LNCAP (cell line): ENCODE measurements at regions not wholly inside any gene's neighbourhood (a gene's known extent, or its start where the extent isn't known, plus 50 kb on each side); places are given as distances from the start of the nearest gene placed in this dataset.

Experiments used
- TF ChIP-seq, protein P1 (sequence below): fragments of 450-650 bp; IDR thresholded peaks from 2 replicates; pipeline ENCODE4 v1.5.1; 2017; ENCODE audit warnings: mild to moderate bottlenecking

DNA sequence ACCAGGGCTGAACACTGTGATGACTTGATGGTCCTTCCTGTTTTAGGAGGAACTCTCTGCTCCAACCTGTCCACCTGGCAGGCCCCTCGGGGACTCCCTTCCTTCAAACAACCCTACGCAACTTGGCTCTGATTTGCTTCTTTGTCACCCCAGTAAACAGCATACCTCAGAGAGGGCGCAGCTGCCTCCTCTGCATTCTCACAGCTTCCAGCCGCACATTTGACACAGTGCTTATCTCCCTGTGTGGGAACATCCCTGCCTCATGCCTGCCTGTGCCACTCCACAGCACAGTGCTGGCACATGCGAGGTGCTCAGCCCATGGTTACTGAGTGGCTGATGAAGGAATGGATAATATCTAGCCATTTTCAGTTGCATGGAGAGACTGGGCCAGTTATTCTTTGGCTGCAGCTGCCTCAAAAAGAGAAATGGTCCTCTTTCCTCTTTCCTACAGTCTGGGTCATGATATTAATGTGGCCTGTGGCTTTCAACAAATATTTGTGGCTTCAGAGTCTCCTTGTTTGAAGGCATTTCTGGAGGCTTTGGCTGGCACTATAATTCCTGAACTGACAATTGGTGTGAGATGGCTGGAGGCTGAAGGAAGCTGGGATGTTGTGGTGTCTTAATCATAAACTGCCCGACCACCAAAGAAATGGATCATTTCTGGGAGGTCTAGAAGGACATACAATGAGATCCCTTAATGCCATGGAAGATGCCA is 77.9 kb downstream of the TENT5C start:
- TF ChIP-seq, protein P1, sequence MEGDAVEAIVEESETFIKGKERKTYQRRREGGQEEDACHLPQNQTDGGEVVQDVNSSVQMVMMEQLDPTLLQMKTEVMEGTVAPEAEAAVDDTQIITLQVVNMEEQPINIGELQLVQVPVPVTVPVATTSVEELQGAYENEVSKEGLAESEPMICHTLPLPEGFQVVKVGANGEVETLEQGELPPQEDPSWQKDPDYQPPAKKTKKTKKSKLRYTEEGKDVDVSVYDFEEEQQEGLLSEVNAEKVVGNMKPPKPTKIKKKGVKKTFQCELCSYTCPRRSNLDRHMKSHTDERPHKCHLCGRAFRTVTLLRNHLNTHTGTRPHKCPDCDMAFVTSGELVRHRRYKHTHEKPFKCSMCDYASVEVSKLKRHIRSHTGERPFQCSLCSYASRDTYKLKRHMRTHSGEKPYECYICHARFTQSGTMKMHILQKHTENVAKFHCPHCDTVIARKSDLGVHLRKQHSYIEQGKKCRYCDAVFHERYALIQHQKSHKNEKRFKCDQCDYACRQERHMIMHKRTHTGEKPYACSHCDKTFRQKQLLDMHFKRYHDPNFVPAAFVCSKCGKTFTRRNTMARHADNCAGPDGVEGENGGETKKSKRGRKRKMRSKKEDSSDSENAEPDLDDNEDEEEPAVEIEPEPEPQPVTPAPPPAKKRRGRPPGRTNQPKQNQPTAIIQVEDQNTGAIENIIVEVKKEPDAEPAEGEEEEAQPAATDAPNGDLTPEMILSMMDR, result no peak

DNA sequence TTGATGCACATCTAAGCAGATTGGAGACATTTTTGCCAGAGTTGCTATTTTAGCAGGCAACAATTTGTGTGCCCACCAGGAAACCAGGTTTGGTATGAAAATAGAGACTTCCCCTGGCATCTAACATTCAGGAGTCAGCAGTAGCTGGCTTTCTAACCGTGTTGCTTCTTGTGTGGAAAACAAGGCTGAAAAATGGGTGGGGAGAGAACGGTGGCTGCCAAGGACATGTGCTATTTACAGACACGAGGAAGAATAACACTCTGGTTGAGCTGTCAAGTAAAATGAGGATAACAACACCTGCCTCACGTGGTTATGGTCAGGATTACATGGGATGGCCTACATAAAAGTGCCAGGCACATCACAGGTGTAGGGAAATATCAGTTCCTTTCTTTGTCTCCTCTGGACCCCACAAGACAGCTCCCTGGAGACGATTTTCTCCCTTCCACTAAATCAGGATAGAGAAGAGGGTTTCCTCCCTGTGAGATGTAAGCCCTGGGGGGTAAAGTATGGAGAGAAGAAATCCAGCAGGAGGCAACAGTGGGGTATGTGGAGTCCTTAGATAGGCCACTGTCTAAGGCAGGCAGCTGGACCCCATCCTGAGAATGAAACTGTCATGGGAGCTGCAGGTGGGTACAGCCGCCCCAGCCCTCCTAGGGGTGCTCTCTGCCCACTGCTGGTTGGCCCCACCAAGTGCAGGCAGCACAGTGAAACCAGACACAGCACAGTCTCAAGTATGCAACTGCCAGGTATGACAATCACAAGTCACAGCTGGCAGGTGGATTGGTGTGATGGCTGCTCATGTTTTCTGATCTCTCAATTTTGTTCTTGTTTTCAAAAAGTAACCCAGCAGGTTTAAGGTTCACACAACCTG is 80.3 kb downstream of the TENT5C start:
- TF ChIP-seq, protein P1, result no peak

DNA sequence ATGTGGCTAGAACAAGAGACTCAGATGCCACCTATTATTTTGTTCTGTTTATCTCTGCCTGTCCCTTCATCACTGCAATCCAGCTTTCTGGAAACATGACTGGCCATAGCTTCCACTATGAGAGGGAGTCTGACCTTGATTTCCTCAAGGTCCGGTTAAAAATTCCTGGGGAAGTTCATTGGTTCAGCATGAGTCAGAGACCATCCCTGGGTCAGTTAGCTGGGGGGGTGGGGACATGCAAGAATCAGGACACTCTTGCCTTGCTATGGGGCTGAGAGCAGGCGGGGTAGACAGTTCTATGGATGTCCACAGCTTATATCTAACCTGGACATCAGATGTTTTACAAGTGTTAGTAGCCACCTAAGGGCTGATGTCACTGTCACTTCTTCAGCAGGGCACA is 81.1 kb downstream of the TENT5C start:
- TF ChIP-seq, protein P1, result no peak

DNA sequence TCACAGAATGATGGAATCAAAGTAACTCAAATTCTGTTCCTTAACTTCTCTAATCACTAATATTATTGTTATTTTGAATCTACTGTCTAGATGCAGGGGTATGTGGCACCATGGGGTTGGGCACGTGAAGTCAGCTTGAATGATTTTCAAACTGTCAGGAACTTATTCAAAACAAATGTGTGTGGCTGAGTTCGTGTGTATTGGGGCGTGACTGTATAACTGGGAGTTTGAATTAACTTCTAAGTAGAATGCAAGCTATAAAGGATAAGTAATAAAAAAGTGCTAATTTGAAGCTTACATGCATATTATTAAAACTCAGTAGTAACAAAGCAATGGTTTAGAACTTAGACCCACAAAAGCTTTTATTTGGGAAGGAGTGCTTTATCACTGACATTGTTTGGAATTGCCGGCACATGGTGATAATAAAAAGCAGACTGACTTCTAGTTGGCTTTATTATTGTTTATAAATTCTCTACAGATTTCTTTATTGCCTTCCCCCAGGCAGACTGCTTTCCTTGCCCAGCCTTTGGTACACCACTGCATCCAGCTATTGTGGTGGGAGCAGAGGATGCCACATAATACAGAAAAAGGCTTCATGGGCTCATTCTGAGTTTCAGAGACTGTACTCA is 84.3 kb downstream of the TENT5C start:
- TF ChIP-seq, protein P1, result no peak

DNA sequence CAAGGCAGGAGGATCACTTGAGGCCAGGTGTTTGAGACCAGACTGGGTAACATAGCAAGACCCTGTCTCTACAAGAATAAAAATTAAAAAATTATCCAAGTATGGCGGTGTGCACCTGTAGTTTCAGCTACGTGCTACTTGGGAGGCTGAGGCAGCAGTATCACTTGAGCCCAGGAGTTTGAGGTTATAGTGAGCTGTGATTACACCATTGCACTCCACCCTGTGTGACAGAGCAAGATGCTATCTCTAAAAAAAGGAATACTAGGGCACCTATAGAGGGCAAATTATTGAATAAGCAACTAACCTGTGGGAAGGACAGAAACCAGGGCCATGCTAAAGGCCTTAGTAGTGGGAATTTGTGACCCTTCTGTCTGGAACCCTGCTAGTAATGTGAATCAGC is 86.1 kb downstream of the TENT5C start:
- TF ChIP-seq, protein P1, result no peak

DNA sequence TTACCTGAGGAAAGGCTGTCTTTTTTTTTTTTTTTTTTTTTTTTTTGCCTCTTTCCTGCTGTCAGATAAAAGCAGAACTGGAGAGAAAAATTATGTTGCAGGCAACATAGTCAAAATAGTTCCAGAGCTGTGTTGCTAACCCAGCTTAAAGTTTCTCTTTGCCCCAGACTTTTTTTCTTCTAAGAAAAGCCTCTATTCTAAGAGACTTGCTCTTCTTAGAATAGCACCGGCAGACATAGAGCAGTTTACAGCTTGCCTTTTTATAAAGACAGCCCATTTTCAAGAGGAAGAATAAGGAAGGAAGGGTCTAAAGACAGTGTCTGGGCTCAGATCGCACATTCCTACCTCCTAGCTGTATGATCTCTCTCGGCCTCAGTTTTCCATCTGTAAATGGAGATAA is 88.7 kb downstream of the TENT5C start:
- TF ChIP-seq, protein P1, result no peak

DNA sequence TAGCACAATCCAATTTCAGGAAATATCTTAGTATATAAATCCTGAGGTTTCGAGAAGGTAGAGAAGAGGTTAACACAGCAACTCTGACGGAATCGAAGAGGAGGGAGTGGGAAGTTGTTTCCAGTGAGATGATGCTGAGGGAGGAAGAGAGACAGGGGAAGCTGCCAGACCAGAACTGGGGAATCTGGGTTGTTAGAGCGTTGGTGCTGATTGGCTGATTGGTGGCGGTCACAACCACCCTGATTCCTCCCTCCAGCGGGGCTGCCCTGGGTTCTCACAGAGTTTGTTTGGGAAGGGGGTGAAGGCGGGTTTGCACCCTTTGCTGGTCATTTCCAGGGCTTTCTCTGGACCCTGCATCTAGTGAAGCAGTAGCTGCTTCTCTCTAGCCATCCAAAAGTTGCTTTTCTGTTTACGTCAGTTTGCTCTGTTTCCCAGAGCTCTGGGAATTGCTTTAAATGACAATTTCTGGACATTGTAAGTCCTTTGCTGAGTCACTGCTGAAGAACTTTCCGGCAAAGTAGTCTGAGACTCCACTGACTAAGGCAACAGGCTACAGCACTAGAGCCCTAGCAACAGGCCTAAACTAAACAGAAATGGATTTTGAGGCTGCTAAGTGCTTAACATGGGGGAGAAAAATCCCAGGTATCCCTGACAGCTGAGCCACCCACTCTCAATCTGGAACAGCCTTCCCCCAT is 90.1 kb downstream of the TENT5C start:
- TF ChIP-seq, protein P1, result no peak
